ENCODE measurements at regions not wholly inside any gene's neighbourhood (a gene's known extent, or its start where the extent isn't known, plus 50 kb on each side); places are given as distances from the start of the nearest gene placed in this dataset.

DNA sequence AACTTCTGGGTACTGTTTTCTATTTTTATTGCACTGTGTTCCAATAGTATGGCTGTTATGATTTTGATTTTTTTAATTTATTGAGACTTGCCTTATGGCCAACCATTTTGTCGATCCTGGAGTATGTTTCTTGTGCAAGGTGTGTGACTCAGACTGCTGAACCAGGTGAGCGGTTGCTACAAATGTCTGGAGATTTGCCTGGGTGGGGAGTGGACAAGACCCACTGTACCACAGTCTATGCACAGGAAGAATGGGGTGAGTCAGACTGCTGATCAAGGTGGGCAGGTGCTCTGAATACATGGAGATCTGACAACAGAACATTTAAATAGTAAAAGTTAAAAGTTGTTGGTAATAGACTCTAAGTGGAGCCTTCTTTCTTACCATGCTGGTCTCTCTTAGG lies 609.2 kb downstream of the CSNK1G3 start:
- TF ChIP-seq EZH2 (IDR thresholded peaks at IDR 0.05; ENCODE audit: insufficient read depth, poor library complexity, severe bottlenecking) (no peak), EZH2phosphoT487 (IDR thresholded peaks at IDR 0.05; ENCODE audit: insufficient read depth, low read depth) (no peak)
